ENCODE measurements at regions not wholly inside any gene's neighbourhood (a gene's known extent, or its start where the extent isn't known, plus 50 kb on each side); places are given as distances from the start of the nearest gene placed in this dataset.

- Histone ChIP-seq H3K27ac (no peak overlapping the region), H3K36me3 (ENCODE audit: low read depth) (no peaks in the 10 kb centered on the region), H3K79me2 (ENCODE audit: low read depth) (no peaks in the 10 kb centered on the region), H3K9me2 (ENCODE audit: insufficient read depth) (no peaks in the 10 kb centered on the region), H3K4me1 (replicated peaks; ENCODE audit: insufficient read depth) (no peaks in the 10 kb centered on the region), H3K4me3 (no peak overlapping the region), H3K4me2 (no peak overlapping the region), H3F3A (ENCODE audit: insufficient read depth, low read depth) (no peaks in the 10 kb centered on the region), H2AFZ (no peak overlapping the region), H3K27me3 (ENCODE audit: insufficient read depth, low read depth) (peaks cover 44% of the 10 kb centered on the region), H4K20me1 (ENCODE audit: insufficient read depth) (no peaks in the 10 kb centered on the region), H3K9me3 (ENCODE audit: insufficient read depth, low read depth) (no peaks in the 10 kb centered on the region)
- DNase-seq = no peak
- intact Hi-C loops (cut with micrococcal nuclease; ENCODE audit: unreplicated experiment) = no loop called here
- no TSS peak for BruUV-seq (replicated peaks)
- ChIA-PET POLR2A (ENCODE audit: unreplicated experiment) (no interaction called here), CTCF (no interaction called here)
- TF ChIP-seq CTCF (conservative IDR thresholded peaks at IDR 0.05) = no peak
- TF ChIP-seq EZH2 (IDR thresholded peaks at IDR 0.05; ENCODE audit: low read depth) = no peak
These were observed 156.9 kb downstream of the PTPN11 start for GRCh38 chr12:112575559-112576067.

- no peaks in the 10 kb centered on the region for H3K9me3 ChIP-seq (ENCODE audit: insufficient read depth, low read depth)
- intact Hi-C loops (cut with micrococcal nuclease; ENCODE audit: unreplicated experiment) = no loop called here
- ChIA-PET POLR2A (ENCODE audit: unreplicated experiment) (no interaction called here), CTCF (no interaction called here)
- H3K27ac ChIP-seq = no peak overlapping the region
- no TSS peak for BruUV-seq (replicated peaks)
- no peaks in the 10 kb centered on the region for H3K4me1 ChIP-seq (replicated peaks; ENCODE audit: insufficient read depth)
- no peaks in the 10 kb centered on the region for H4K20me1 ChIP-seq (ENCODE audit: insufficient read depth)
- H2AFZ ChIP-seq = no peak overlapping the region
- DNase-seq = no peak
- TF ChIP-seq EZH2 (IDR thresholded peaks at IDR 0.05; ENCODE audit: low read depth) = no peak
- no peak for TF ChIP-seq CTCF (conservative IDR thresholded peaks at IDR 0.05)
- no peak overlapping the region for H3K4me3 ChIP-seq
- H3F3A ChIP-seq (ENCODE audit: insufficient read depth, low read depth) = no peaks in the 10 kb centered on the region
- peaks cover 40% of the 10 kb centered on the region for H3K27me3 ChIP-seq (ENCODE audit: insufficient read depth, low read depth)
- no peak overlapping the region for H3K4me2 ChIP-seq
- H3K36me3 ChIP-seq (ENCODE audit: low read depth) = no peaks in the 10 kb centered on the region
- no peaks in the 10 kb centered on the region; the same call in 1 of the 2 replicates for H3K9me2 ChIP-seq (ENCODE audit: insufficient read depth)
- no peaks in the 10 kb centered on the region for H3K79me2 ChIP-seq (ENCODE audit: low read depth)
These were observed 159.0 kb downstream of the PTPN11 start for GRCh38 chr12:112577473-112578329.

- Histone ChIP-seq H3K4me2 (no peak overlapping the region), H3K27me3 (ENCODE audit: insufficient read depth, low read depth) (peaks cover 41% of the 10 kb centered on the region), H3F3A (ENCODE audit: insufficient read depth, low read depth) (no peaks in the 10 kb centered on the region), H3K79me2 (ENCODE audit: low read depth) (no peaks in the 10 kb centered on the region), H3K4me1 (replicated peaks; ENCODE audit: insufficient read depth) (no peaks in the 10 kb centered on the region), H3K9me3 (ENCODE audit: insufficient read depth, low read depth) (no peaks in the 10 kb centered on the region), H3K27ac (no peak overlapping the region), H3K36me3 (ENCODE audit: low read depth) (no peaks in the 10 kb centered on the region), H3K4me3 (no peak overlapping the region), H2AFZ (no peak overlapping the region), H3K9me2 (ENCODE audit: insufficient read depth) (no peaks in the 10 kb centered on the region; the same call in 1 of the 2 replicates), H4K20me1 (ENCODE audit: insufficient read depth) (no peaks in the 10 kb centered on the region)
- TF ChIP-seq EZH2 (IDR thresholded peaks at IDR 0.05; ENCODE audit: low read depth) (no peak), CTCF (conservative IDR thresholded peaks at IDR 0.05) (no peak)
- intact Hi-C loops (cut with micrococcal nuclease; ENCODE audit: unreplicated experiment) = no loop called here
- BruUV-seq (replicated peaks) = no TSS peak
- peak; percentile 22 to 42 for DNase-seq
- ChIA-PET CTCF (no interaction called here), POLR2A (ENCODE audit: unreplicated experiment) (no interaction called here)
These were observed 165.5 kb downstream of the PTPN11 start for GRCh38 chr12:112584266-112584722.

Data from PC-9 (cell line).